Nephron (organoid): ENCODE measurements at regions not wholly inside any gene's neighbourhood (a gene's known extent, or its start where the extent isn't known, plus 50 kb on each side); places are given as distances from the start of the nearest gene placed in this dataset.

Experiments
- H3K27ac Mint-ChIP-seq, 3 experiments: 2 replicates each; pipeline ENCODE4 v1.8.0; 2020; ENCODE audit warnings: mixed read lengths in 3 of 3, mild to moderate bottlenecking in 2 of 3, moderate library complexity in 1 of 3
- H3K27me3 Mint-ChIP-seq: 2 replicates; pipeline ENCODE4 v1.8.0; 2021; ENCODE audit warnings: low read depth, mild to moderate bottlenecking, moderate library complexity, mixed read lengths
- H3K36me3 Mint-ChIP-seq: 2 replicates; pipeline ENCODE4 v1.8.0; 2020; ENCODE audit warnings: low read depth, mixed read lengths
- H3K4me1 Mint-ChIP-seq: 2 replicates; pipeline ENCODE4 v1.8.0; 2020; ENCODE audit warnings: mixed read lengths
- H3K4me3 Mint-ChIP-seq, 3 experiments: 2 replicates each; pipeline ENCODE4 v1.8.0; 2020; ENCODE audit warnings: mild to moderate bottlenecking in 3 of 3, mixed read lengths in 3 of 3, moderate library complexity in 2 of 3
- H3K9me3 Mint-ChIP-seq: 2 replicates; pipeline ENCODE4 v1.8.0; 2020; ENCODE audit warnings: mixed read lengths
- CTCF ChIP-seq, 3 experiments: fragments of 200-600 bp; sonication (generic); IDR thresholded peaks; one replicate each; pipeline ENCODE4 v1.5.0; 2021; ENCODE audit warnings: antibody characterized with exemption in 3 of 3; ENCODE audit not compliant: unreplicated experiment in 3 of 3

- peak; percentile 8 to 41 (median 35) for TF ChIP-seq CTCF (IDR thresholded peaks at IDR 0.05; ENCODE audit: unreplicated experiment in 3 of 3)
- H3K9me3 Mint-ChIP-seq: peaks cover 6% of the 10 kb centered on the region
- H3K4me1 Mint-ChIP-seq: peaks cover 13% of the 10 kb centered on the region
- H3K27ac Mint-ChIP-seq: no peak overlapping the region
- no peak overlapping the region for H3K4me3 Mint-ChIP-seq
- H3K36me3 Mint-ChIP-seq: no peaks in the 10 kb centered on the region
- no peaks in the 10 kb centered on the region for H3K27me3 Mint-ChIP-seq
Observed at GRCh38 chr12:58804749-58805148, 115.6 kb downstream of the LRIG3 start.

- no peak for TF ChIP-seq CTCF (IDR thresholded peaks at IDR 0.05; ENCODE audit: unreplicated experiment in 3 of 3)
- no peaks in the 10 kb centered on the region for H3K9me3 Mint-ChIP-seq
- H3K36me3 Mint-ChIP-seq: no peaks in the 10 kb centered on the region
- no peak overlapping the region for H3K4me3 Mint-ChIP-seq
- H3K27ac Mint-ChIP-seq: no peak overlapping the region
- peaks cover 29% of the 10 kb centered on the region for H3K4me1 Mint-ChIP-seq
- H3K27me3 Mint-ChIP-seq: no peaks in the 10 kb centered on the region
Observed at GRCh38 chr12:58809064-58809607, 111.2 kb downstream of the LRIG3 start.

GRCh38 chr12:58811346-58811745, 109.0 kb downstream of the LRIG3 start:
- Mint-ChIP-seq H3K27ac (peak overlapping the region in 2 of 3 experiments; percentile 9 to 15), H3K27me3 (no peaks in the 10 kb centered on the region), H3K36me3 (no peaks in the 10 kb centered on the region), H3K4me1 (peaks cover 33% of the 10 kb centered on the region), H3K9me3 (no peaks in the 10 kb centered on the region), H3K4me3 (peak overlapping the region in 1 of 3 experiments; percentile 31)
- TF ChIP-seq CTCF (IDR thresholded peaks at IDR 0.05; ENCODE audit: unreplicated experiment in 3 of 3): no peak

GRCh38 chr12:58812214-58812613, 108.1 kb downstream of the LRIG3 start:
- Mint-ChIP-seq H3K27me3 (no peaks in the 10 kb centered on the region), H3K36me3 (no peaks in the 10 kb centered on the region), H3K4me3 (no peak overlapping the region), H3K4me1 (peaks cover 33% of the 10 kb centered on the region), H3K27ac (no peak overlapping the region), H3K9me3 (no peaks in the 10 kb centered on the region)
- TF ChIP-seq CTCF (IDR thresholded peaks at IDR 0.05; ENCODE audit: unreplicated experiment in 3 of 3): no peak

GRCh38 chr12:58814036-58814435, 106.3 kb downstream of the LRIG3 start:
- Mint-ChIP-seq H3K27ac (no peak overlapping the region), H3K9me3 (no peaks in the 10 kb centered on the region), H3K4me1 (peaks cover 33% of the 10 kb centered on the region), H3K4me3 (no peak overlapping the region), H3K36me3 (no peaks in the 10 kb centered on the region), H3K27me3 (no peaks in the 10 kb centered on the region)
- TF ChIP-seq CTCF (IDR thresholded peaks at IDR 0.05; ENCODE audit: unreplicated experiment in 3 of 3): no peak

GRCh38 chr12:58815235-58815634, 105.1 kb downstream of the LRIG3 start:
- Mint-ChIP-seq H3K27ac (no peak overlapping the region), H3K4me1 (peaks cover 38% of the 10 kb centered on the region)

More at GRCh38 chr12:58815235-58815634, 105.1 kb downstream of the LRIG3 start:
- Mint-ChIP-seq H3K9me3 (no peaks in the 10 kb centered on the region), H3K27me3 (no peaks in the 10 kb centered on the region), H3K4me3 (no peak overlapping the region), H3K36me3 (no peaks in the 10 kb centered on the region)
- no peak for TF ChIP-seq CTCF (IDR thresholded peaks at IDR 0.05; ENCODE audit: unreplicated experiment in 3 of 3)
